A673 (cell line): ENCODE measurements at regions not wholly inside any gene's neighbourhood (a gene's known extent, or its start where the extent isn't known, plus 50 kb on each side); places are given as distances from the start of the nearest gene placed in this dataset.

ENCODE experiments used
- BruUV-seq: library from RNA; stranded (reverse); fragments of 400-500 nt; replicated peaks from 2 replicates; lab custom pipeline; 2021; lab: Mats Ljungman, UMichigan
- CTCF ChIA-PET: fragments of 300-600 bp; sonication (Branson Sonifier 250); formaldehyde crosslinking; loops from one replicate; lab custom pipeline; 2022; ENCODE audit warnings: antibody characterized with exemption; lab: Charles Lee
- POLR2A ChIA-PET: fragments of 300-600 bp; sonication (Branson Sonifier 250); formaldehyde crosslinking; loops from one replicate; lab custom pipeline; 2022; ENCODE audit warnings: antibody characterized with exemption; ENCODE audit not compliant: low non-redundant PET; lab: Charles Lee
- DNase-seq: peaks from one replicate; pipeline ENCODE4 v3.0.0-alpha.2; 2015; ENCODE audit warnings: low spot score
- H3K27ac ChIP-seq: fragments of 200-600 bp; sonication (generic); 2 replicates; pipeline ENCODE4 v1.5.1; 2016; ENCODE audit warnings: mixed run types, low read depth, mild to moderate bottlenecking, mixed read lengths, antibody characterized with exemption, low read length; ENCODE audit not compliant: poor library complexity, severe bottlenecking
- H3K27me3 ChIP-seq: fragments of 200-600 bp; sonication (generic); replicated peaks from 2 replicates; pipeline ENCODE4 v1.6.1; 2017; ENCODE audit warnings: mixed run types, low read depth, mild to moderate bottlenecking, mixed read lengths, antibody characterized with exemption, low read length; ENCODE audit not compliant: insufficient read depth, poor library complexity
- H3K36me3 ChIP-seq: fragments of 200-600 bp; sonication (generic); 2 replicates; pipeline ENCODE4 v1.6.1; 2016; ENCODE audit warnings: mixed run types, mild to moderate bottlenecking, mixed read lengths, antibody characterized with exemption, low read length; ENCODE audit not compliant: insufficient read depth, poor library complexity, severe bottlenecking
- H3K4me1 ChIP-seq: fragments of 200-600 bp; sonication (generic); 2 replicates; pipeline ENCODE4 v1.6.1; 2017; ENCODE audit warnings: mixed run types, mild to moderate bottlenecking, mixed read lengths, antibody characterized with exemption, low read length; ENCODE audit not compliant: insufficient read depth, poor library complexity, severe bottlenecking
- H3K4me3 ChIP-seq: fragments of 200-600 bp; sonication (generic); 2 replicates; pipeline ENCODE4 v1.5.1; 2016; ENCODE audit warnings: low read depth, mixed run types, mild to moderate bottlenecking, mixed read lengths, low read length; ENCODE audit not compliant: poor library complexity, severe bottlenecking
- H3K9me3 ChIP-seq: fragments of 200-600 bp; sonication (generic); 2 replicates; pipeline ENCODE4 v1.6.1; 2016; ENCODE audit warnings: mixed run types, low read depth, mild to moderate bottlenecking, mixed read lengths, antibody characterized with exemption, low read length; ENCODE audit not compliant: poor library complexity, severe bottlenecking
- CTCF ChIP-seq: fragments of 300-800, 200-600 bp; sonication (generic); conservative IDR thresholded peaks from 2 replicates; pipeline ENCODE4 v1.5.1; 2017; ENCODE audit warnings: low read depth, mild to moderate bottlenecking, antibody characterized with exemption, low read length, moderate library complexity, mixed read lengths
- EZH2 ChIP-seq: fragments of 200-600 bp; sonication (generic); IDR thresholded peaks from 2 replicates; pipeline ENCODE4 v1.6.1; 2017; ENCODE audit warnings: borderline replicate concordance, low read depth, mild to moderate bottlenecking, mixed read lengths, antibody characterized with exemption, low read length; ENCODE audit not compliant: poor library complexity, severe bottlenecking
- intact Hi-C: fragments of 100-400 bp; cut with micrococcal nuclease; formaldehyde crosslinking; loops from one replicate; pipeline ENCODE4 v1.10.0; 2022; ENCODE audit not compliant: unreplicated experiment

GRCh38 chr6:49151033-49151432, 312.0 kb downstream of the MMUT start:
- TF ChIP-seq EZH2 (no peak), CTCF (no peak)
- Histone ChIP-seq H3K27me3 (no peaks in the 10 kb centered on the region), H3K4me1 (no peaks in the 10 kb centered on the region), H3K36me3 (no peaks in the 10 kb centered on the region), H3K4me3 (no peak overlapping the region), H3K27ac (no peak overlapping the region), H3K9me3 (no peaks in the 10 kb centered on the region)
- intact Hi-C loops = no loop called here
- ChIA-PET CTCF (no interaction called here), POLR2A (no interaction called here)
- no TSS peak for BruUV-seq
- no peak for DNase-seq

GRCh38 chr6:49145280-49145679, 317.8 kb downstream of the MMUT start:
- H3K4me3 ChIP-seq = no peak overlapping the region
- H3K27me3 ChIP-seq = no peaks in the 10 kb centered on the region
- BruUV-seq = no TSS peak
- H3K4me1 ChIP-seq = no peaks in the 10 kb centered on the region
- ChIA-PET POLR2A (no interaction called here), CTCF (no interaction called here)
- H3K36me3 ChIP-seq = no peaks in the 10 kb centered on the region
- TF ChIP-seq EZH2 (no peak), CTCF (no peak)
- intact Hi-C loops = no loop called here
- no peak for DNase-seq
- H3K9me3 ChIP-seq = no peaks in the 10 kb centered on the region
- H3K27ac ChIP-seq = no peak overlapping the region

GRCh38 chr6:49142421-49143151, 320.5 kb downstream of the MMUT start:
- DNase-seq = no peak
- no TSS peak for BruUV-seq
- H3K9me3 ChIP-seq = no peaks in the 10 kb centered on the region
- intact Hi-C loops = no loop called here
- H3K36me3 ChIP-seq = no peaks in the 10 kb centered on the region
- H3K27me3 ChIP-seq = no peaks in the 10 kb centered on the region
- TF ChIP-seq CTCF (no peak), EZH2 (no peak)
- CTCF ChIA-PET = no interaction called here
- no peaks in the 10 kb centered on the region for H3K4me1 ChIP-seq
- no peak overlapping the region for H3K27ac ChIP-seq
- H3K4me3 ChIP-seq = no peak overlapping the region
- POLR2A ChIA-PET = no interaction called here
